ENCODE measurements at regions not wholly inside any gene's neighbourhood (a gene's known extent, or its start where the extent isn't known, plus 50 kb on each side); places are given as distances from the start of the nearest gene placed in this dataset.

- DNase-seq = no peak
Measured at GRCh38 chr14:96980835-96981234, 183.7 kb downstream of the VRK1 start.

- DNase-seq = no peak
Measured at GRCh38 chr14:96986256-96987085, 189.3 kb downstream of the VRK1 start.

GRCh38 chr14:96987086-96987474 is 189.9 kb downstream of the VRK1 start:
- no peak for DNase-seq

GRCh38 chr14:96987771-96988170 is 190.6 kb downstream of the VRK1 start:
- no peak for DNase-seq

- DNase-seq = no peak
Measured at GRCh38 chr14:96989306-96989705, 192.1 kb downstream of the VRK1 start.

- no peak for DNase-seq
Measured at GRCh38 chr14:96991226-96991625, 194.0 kb downstream of the VRK1 start.

- no peak for DNase-seq
Measured at GRCh38 chr14:96994999-96995398, 197.8 kb downstream of the VRK1 start.

GRCh38 chr14:96997269-96997668 is 200.1 kb downstream of the VRK1 start:
- no peak for DNase-seq

- DNase-seq = no peak
Measured at GRCh38 chr14:96997996-96998395, 200.8 kb downstream of the VRK1 start.

- no peak for DNase-seq
Measured at GRCh38 chr14:96999654-97000155, 202.5 kb downstream of the VRK1 start.

- no peak for DNase-seq
Measured at GRCh38 chr14:97002454-97002853, 205.3 kb downstream of the VRK1 start.

GRCh38 chr14:97005934-97006333 is 208.8 kb downstream of the VRK1 start:
- DNase-seq = no peak

GRCh38 chr14:97010491-97011160 is 213.4 kb downstream of the VRK1 start:
- DNase-seq = no peak

GRCh38 chr14:97013878-97014277 is 216.7 kb downstream of the VRK1 start:
- no peak for DNase-seq

GRCh38 chr14:97021001-97021400 is 223.8 kb downstream of the VRK1 start:
- no peak for DNase-seq

GRCh38 chr14:97021571-97022168 is 224.5 kb downstream of the VRK1 start:
- DNase-seq = no peak

- DNase-seq = no peak
Measured at GRCh38 chr14:97022741-97023140, 225.6 kb downstream of the VRK1 start.

- no peak for DNase-seq
Measured at GRCh38 chr14:97023871-97024270, 226.7 kb downstream of the VRK1 start.

- DNase-seq = no peak
Measured at GRCh38 chr14:97024300-97024699, 227.1 kb downstream of the VRK1 start.

GRCh38 chr14:97025722-97026121 is 228.5 kb downstream of the VRK1 start:
- no peak for DNase-seq

GRCh38 chr14:97027256-97027999 is 230.2 kb downstream of the VRK1 start:
- no peak for DNase-seq

GRCh38 chr14:97028382-97028781 is 231.2 kb downstream of the VRK1 start:
- DNase-seq = no peak

GRCh38 chr14:97029800-97030199 is 232.6 kb downstream of the VRK1 start:
- DNase-seq = no peak
